Medulla oblongata (tissue), 1 donor: ENCODE measurements at regions not wholly inside any gene's neighbourhood (a gene's known extent, or its start where the extent isn't known, plus 50 kb on each side); places are given as distances from the start of the nearest gene placed in this dataset.
A peak's percentile ranks its signal among the peaks of the same experiment; 100 is the strongest.
"Not testable (repeated sequence)": the region's sequence is repeated elsewhere in the genome, so short reads cannot be mapped to it uniquely, and the experiment has no call there.

Source experiments
- DNase-seq: peaks from one replicate; pipeline ENCODE4 v3.0.0-alpha.2; 2015; ENCODE audit errors: extremely low spot score

- DNase-seq, result not testable (repeated sequence)
These were observed 139.3 kb upstream of the PLGLB2 start for GRCh38 chr2:87608377-87609166.

- DNase-seq, result not testable (repeated sequence)
These were observed 136.9 kb upstream of the PLGLB2 start for GRCh38 chr2:87610974-87611373.

GRCh38 chr2:87611416-87611815 lies 136.5 kb upstream of the PLGLB2 start:
- not testable (repeated sequence) for DNase-seq

GRCh38 chr2:87611956-87612355 lies 135.9 kb upstream of the PLGLB2 start:
- not testable (repeated sequence) for DNase-seq

- DNase-seq, result not testable (repeated sequence)
These were observed 133.0 kb upstream of the PLGLB2 start for GRCh38 chr2:87614829-87615434.

- DNase-seq, result not testable (repeated sequence)
These were observed 128.8 kb upstream of the PLGLB2 start for GRCh38 chr2:87619121-87619520.

- DNase-seq, result not testable (repeated sequence)
These were observed 126.7 kb upstream of the PLGLB2 start for GRCh38 chr2:87621139-87621538.

- not testable (repeated sequence) for DNase-seq
These were observed 125.2 kb upstream of the PLGLB2 start for GRCh38 chr2:87622720-87623119.

- not testable (repeated sequence) for DNase-seq
These were observed 118.1 kb upstream of the PLGLB2 start for GRCh38 chr2:87629491-87630458.

GRCh38 chr2:87630892-87631291 lies 117.0 kb upstream of the PLGLB2 start:
- DNase-seq, result not testable (repeated sequence)

GRCh38 chr2:87631402-87631801 lies 116.5 kb upstream of the PLGLB2 start:
- DNase-seq, result not testable (repeated sequence)

GRCh38 chr2:87633287-87633963 lies 114.5 kb upstream of the PLGLB2 start:
- DNase-seq, result not testable (repeated sequence)

GRCh38 chr2:87634106-87634505 lies 113.8 kb upstream of the PLGLB2 start:
- DNase-seq, result not testable (repeated sequence)

GRCh38 chr2:87634971-87635650 lies 112.8 kb upstream of the PLGLB2 start:
- DNase-seq, result not testable (repeated sequence)

GRCh38 chr2:87636246-87636645 lies 111.6 kb upstream of the PLGLB2 start:
- DNase-seq, result not testable (repeated sequence)

- not testable (repeated sequence) for DNase-seq
These were observed 111.2 kb upstream of the PLGLB2 start for GRCh38 chr2:87636735-87637134.

GRCh38 chr2:87637249-87637990 lies 110.5 kb upstream of the PLGLB2 start:
- DNase-seq, result peak; percentile 3

GRCh38 chr2:87638114-87638807 lies 109.6 kb upstream of the PLGLB2 start:
- DNase-seq, result not testable (repeated sequence)

- DNase-seq, result not testable (repeated sequence)
These were observed 109.0 kb upstream of the PLGLB2 start for GRCh38 chr2:87638872-87639271.
